ENCODE measurements at regions not wholly inside any gene's neighbourhood (a gene's known extent, or its start where the extent isn't known, plus 50 kb on each side); places are given as distances from the start of the nearest gene placed in this dataset.

DNA sequence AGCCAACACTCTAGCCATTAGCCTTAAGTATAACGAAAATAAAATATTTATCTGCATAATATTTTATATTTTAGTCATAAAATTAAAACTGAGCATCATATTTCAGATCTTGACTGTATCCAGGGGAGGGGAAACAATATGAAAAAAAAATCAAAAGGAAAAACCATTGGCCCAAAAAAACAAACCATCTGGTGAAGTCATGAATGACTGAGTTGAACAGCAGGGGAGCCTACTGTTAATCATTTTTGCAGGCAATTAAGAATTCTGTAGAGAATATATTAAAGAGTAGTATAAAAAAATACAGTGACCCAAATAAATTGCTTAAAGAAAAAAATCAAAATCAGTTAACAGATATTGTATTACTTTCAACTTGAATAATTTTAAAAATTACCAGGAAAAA lies 224.8 kb downstream of the C12orf50 start:
- no peak for TF ChIP-seq ELF4 (IDR thresholded peaks at IDR 0.05)
- TF ChIP-seq PKNOX1 (IDR thresholded peaks at IDR 0.05), result no peak
- TF ChIP-seq NFRKB (IDR thresholded peaks at IDR 0.05), result no peak
- no peak for TF ChIP-seq LEF1 (IDR thresholded peaks at IDR 0.05; ENCODE audit: borderline replicate concordance)
- no peak for TF ChIP-seq ZNF384 (IDR thresholded peaks at IDR 0.05)
- no peak for TF ChIP-seq FOXK2 (IDR thresholded peaks at IDR 0.05)
- TF ChIP-seq L3MBTL2 (conservative IDR thresholded peaks at IDR 0.05), result no peak
- no peak for TF ChIP-seq BHLHE40 (IDR thresholded peaks at IDR 0.05; ENCODE audit: borderline replicate concordance)
- POLR2A ChIA-PET, result no interaction called here
- DNase-seq (ENCODE audit: extremely low spot score), result no peak
- CTCF ChIA-PET, result no interaction called here

GRCh38 chr12:87802721-87803011 lies 226.5 kb downstream of the C12orf50 start:
- no peak for DNase-seq (ENCODE audit: extremely low spot score)
- ChIA-PET POLR2A (no interaction called here), CTCF (no interaction called here)
- TF ChIP-seq NFRKB (IDR thresholded peaks at IDR 0.05) (no peak), TARDBP (IDR thresholded peaks at IDR 0.05) (no peak), BHLHE40 (IDR thresholded peaks at IDR 0.05; ENCODE audit: borderline replicate concordance) (no peak), L3MBTL2 (conservative IDR thresholded peaks at IDR 0.05) (no peak), SP1 (IDR thresholded peaks at IDR 0.05) (no peak), FOXM1 (IDR thresholded peaks at IDR 0.05; ENCODE audit: borderline replicate concordance) (no peak), FOXA1 (IDR thresholded peaks at IDR 0.05) (no peak), ELF4 (IDR thresholded peaks at IDR 0.05) (no peak), LEF1 (IDR thresholded peaks at IDR 0.05; ENCODE audit: borderline replicate concordance) (no peak), HDGF (IDR thresholded peaks at IDR 0.05; ENCODE audit: borderline replicate concordance) (no peak), CTBP1 (IDR thresholded peaks at IDR 0.05; ENCODE audit: borderline replicate concordance) (no peak), ZNF384 (IDR thresholded peaks at IDR 0.05) (no peak), PKNOX1 (IDR thresholded peaks at IDR 0.05) (no peak), ARNT (IDR thresholded peaks at IDR 0.05) (no peak)

GRCh38 chr12:87801860-87802720 lies 227.1 kb downstream of the C12orf50 start:
- CTCF ChIA-PET, result no interaction called here
- POLR2A ChIA-PET, result no interaction called here
- TF ChIP-seq ELF4 (IDR thresholded peaks at IDR 0.05), result no peak
- TF ChIP-seq BHLHE40 (IDR thresholded peaks at IDR 0.05; ENCODE audit: borderline replicate concordance), result no peak
- TF ChIP-seq ARNT (IDR thresholded peaks at IDR 0.05), result no peak
- TF ChIP-seq CTBP1 (IDR thresholded peaks at IDR 0.05; ENCODE audit: borderline replicate concordance), result no peak
- no peak for TF ChIP-seq L3MBTL2 (conservative IDR thresholded peaks at IDR 0.05)
- TF ChIP-seq TARDBP (IDR thresholded peaks at IDR 0.05), result no peak
- no peak for TF ChIP-seq PKNOX1 (IDR thresholded peaks at IDR 0.05)
- no peak for TF ChIP-seq ZNF384 (IDR thresholded peaks at IDR 0.05)
- TF ChIP-seq FOXA1 (IDR thresholded peaks at IDR 0.05), result no peak
- no peak for DNase-seq (ENCODE audit: extremely low spot score)

- TF ChIP-seq ARNT (IDR thresholded peaks at IDR 0.05) (no peak), CTBP1 (IDR thresholded peaks at IDR 0.05; ENCODE audit: borderline replicate concordance) (no peak), FOXA1 (IDR thresholded peaks at IDR 0.05) (no peak)
- DNase-seq (ENCODE audit: extremely low spot score), result no peak
- POLR2A ChIA-PET, result no interaction called here
- CTCF ChIA-PET, result no interaction called here
Measured at GRCh38 chr12:87796961-87797516, 232.2 kb downstream of the C12orf50 start.

GRCh38 chr12:87795555-87795954 lies 233.6 kb downstream of the C12orf50 start:
- CTCF ChIA-PET, result no interaction called here
- TF ChIP-seq ELF4 (IDR thresholded peaks at IDR 0.05) (no peak), FOXK2 (IDR thresholded peaks at IDR 0.05) (no peak), PKNOX1 (IDR thresholded peaks at IDR 0.05) (no peak), HDGF (IDR thresholded peaks at IDR 0.05; ENCODE audit: borderline replicate concordance) (no peak), NFRKB (IDR thresholded peaks at IDR 0.05) (no peak), TARDBP (IDR thresholded peaks at IDR 0.05) (no peak)
- DNase-seq (ENCODE audit: extremely low spot score), result no peak
- POLR2A ChIA-PET, result no interaction called here

- CTCF ChIA-PET, result no interaction called here
- no peak for DNase-seq (ENCODE audit: extremely low spot score)
- POLR2A ChIA-PET, result no interaction called here
- no peak for TF ChIP-seq ZNF384 (IDR thresholded peaks at IDR 0.05)
- TF ChIP-seq ARNT (IDR thresholded peaks at IDR 0.05), result no peak
- TF ChIP-seq NFRKB (IDR thresholded peaks at IDR 0.05), result no peak
- TF ChIP-seq BHLHE40 (IDR thresholded peaks at IDR 0.05; ENCODE audit: borderline replicate concordance), result no peak
- no peak for TF ChIP-seq TARDBP (IDR thresholded peaks at IDR 0.05)
- TF ChIP-seq FOXM1 (IDR thresholded peaks at IDR 0.05; ENCODE audit: borderline replicate concordance), result no peak
- no peak for TF ChIP-seq LEF1 (IDR thresholded peaks at IDR 0.05; ENCODE audit: borderline replicate concordance)
- no peak for TF ChIP-seq SP1 (IDR thresholded peaks at IDR 0.05)
- TF ChIP-seq CTBP1 (IDR thresholded peaks at IDR 0.05; ENCODE audit: borderline replicate concordance), result no peak
- TF ChIP-seq FOXK2 (IDR thresholded peaks at IDR 0.05), result no peak
- TF ChIP-seq SUZ12 (IDR thresholded peaks at IDR 0.05), result no peak
- TF ChIP-seq L3MBTL2 (conservative IDR thresholded peaks at IDR 0.05), result no peak
- no peak for TF ChIP-seq ELF4 (IDR thresholded peaks at IDR 0.05)
Measured at GRCh38 chr12:87794854-87795253, 234.3 kb downstream of the C12orf50 start.

Measured in HEK293T (cell line).